ENCODE measurements at regions not wholly inside any gene's neighbourhood (a gene's known extent, or its start where the extent isn't known, plus 50 kb on each side); places are given as distances from the start of the nearest gene placed in this dataset.

DNA sequence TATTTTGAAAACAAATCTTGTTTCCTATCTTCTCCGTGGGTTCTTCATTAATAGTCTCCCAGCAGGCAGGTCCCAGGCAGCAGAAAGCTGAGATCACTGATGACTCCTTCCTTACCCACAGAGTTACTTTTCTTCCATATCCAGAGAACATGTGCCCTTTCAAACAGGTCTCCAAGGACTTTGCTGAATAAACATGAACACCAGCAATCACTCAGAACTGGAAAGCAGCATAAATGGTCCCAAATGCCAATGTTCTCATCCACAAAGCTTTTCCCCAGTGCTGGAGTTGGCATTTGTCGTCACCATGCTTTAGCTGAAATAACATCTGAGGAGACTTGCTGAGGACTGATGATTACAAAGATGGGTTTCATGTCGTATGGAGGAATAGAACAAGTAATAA lies 134.0 kb downstream of the YIPF5 start:
- H3K56ac ChIP-seq (ENCODE audit: insufficient read length, low read depth, low read length): no peak overlapping the region
- no peak overlapping the region for H2BK120ac ChIP-seq (ENCODE audit: low read depth, low read length, poor library complexity, severe bottlenecking)
- Mint-ChIP-seq H3K36me3 (ENCODE audit: insufficient read depth in 1 of 3, low read depth in 3 of 3) (no peaks in the 10 kb centered on the region), H3K4me3 (no peak overlapping the region), H3K4me1 (peaks cover 2 to 6% of the 10 kb centered on the region in 2 experiments; a peak in 2 of 4 replicates), H3K9me3 (no peaks in the 10 kb centered on the region; a peak in 1 of 5 replicates), H3K27ac (no peak overlapping the region), H3K27me3 (ENCODE audit: low read depth) (no peaks in the 10 kb centered on the region)
- H4K91ac ChIP-seq (ENCODE audit: insufficient read length, low read depth, low read length): no peak overlapping the region
- H3K23ac ChIP-seq (ENCODE audit: insufficient read length, low read depth, low read length): no peak overlapping the region
- H3K9ac ChIP-seq (ENCODE audit: extremely low read depth, insufficient read length, low read length): no peak overlapping the region
- H3K9me3 ChIP-seq (ENCODE audit: control insufficient read depth, low read depth, low read length): no peaks in the 10 kb centered on the region
- no peak overlapping the region for H3K4me2 ChIP-seq (ENCODE audit: insufficient read depth, insufficient read length, low read length)
- no peak overlapping the region for H2AK5ac ChIP-seq (ENCODE audit: insufficient read length, low read length)
- TF ChIP-seq, protein P1, sequence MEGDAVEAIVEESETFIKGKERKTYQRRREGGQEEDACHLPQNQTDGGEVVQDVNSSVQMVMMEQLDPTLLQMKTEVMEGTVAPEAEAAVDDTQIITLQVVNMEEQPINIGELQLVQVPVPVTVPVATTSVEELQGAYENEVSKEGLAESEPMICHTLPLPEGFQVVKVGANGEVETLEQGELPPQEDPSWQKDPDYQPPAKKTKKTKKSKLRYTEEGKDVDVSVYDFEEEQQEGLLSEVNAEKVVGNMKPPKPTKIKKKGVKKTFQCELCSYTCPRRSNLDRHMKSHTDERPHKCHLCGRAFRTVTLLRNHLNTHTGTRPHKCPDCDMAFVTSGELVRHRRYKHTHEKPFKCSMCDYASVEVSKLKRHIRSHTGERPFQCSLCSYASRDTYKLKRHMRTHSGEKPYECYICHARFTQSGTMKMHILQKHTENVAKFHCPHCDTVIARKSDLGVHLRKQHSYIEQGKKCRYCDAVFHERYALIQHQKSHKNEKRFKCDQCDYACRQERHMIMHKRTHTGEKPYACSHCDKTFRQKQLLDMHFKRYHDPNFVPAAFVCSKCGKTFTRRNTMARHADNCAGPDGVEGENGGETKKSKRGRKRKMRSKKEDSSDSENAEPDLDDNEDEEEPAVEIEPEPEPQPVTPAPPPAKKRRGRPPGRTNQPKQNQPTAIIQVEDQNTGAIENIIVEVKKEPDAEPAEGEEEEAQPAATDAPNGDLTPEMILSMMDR (conservative IDR thresholded peaks at IDR 0.05): no peak
- no peak overlapping the region for H3K4ac ChIP-seq (ENCODE audit: low read depth, low read length)
- H3T11ph ChIP-seq (ENCODE audit: low read length): no peak overlapping the region
- no peaks in the 10 kb centered on the region for H3K79me2 ChIP-seq (ENCODE audit: insufficient read depth, low read length)
- no peaks in the 10 kb centered on the region for H3K4me1 ChIP-seq (ENCODE audit: insufficient read depth, low read length)
- no CpG with 5 or more reads among the region's 3 CpGs for WGBS (ENCODE audit: extremely low coverage, insufficient read length, low lambda C conversion rate)
- H3K27ac ChIP-seq (ENCODE audit: insufficient read length, low read depth, low read length): no peak overlapping the region
- no peaks in the 10 kb centered on the region for H3K27me3 ChIP-seq (ENCODE audit: insufficient read depth, low read length)
- H3K23me2 ChIP-seq (ENCODE audit: insufficient read length, low read depth, low read length, poor library complexity, severe bottlenecking): no peaks in the 10 kb centered on the region
- no peak overlapping the region for H4K5ac ChIP-seq (ENCODE audit: insufficient read length, low read depth, low read length)
- H4K8ac ChIP-seq (replicated peaks; ENCODE audit: insufficient read length, low read depth, low read length): no peak overlapping the region
- no peaks in the 10 kb centered on the region for H4K20me1 ChIP-seq (ENCODE audit: control insufficient read depth, insufficient read depth, insufficient read length)
- H2BK15ac ChIP-seq (ENCODE audit: low read depth, low read length): no peak overlapping the region
- H2BK20ac ChIP-seq (ENCODE audit: low read depth, low read length, poor library complexity, severe bottlenecking): no peak overlapping the region
- DNase-seq: no peak
- no peaks in the 10 kb centered on the region for H3K79me1 ChIP-seq (ENCODE audit: insufficient read depth, low read depth, low read length, poor library complexity, severe bottlenecking)
- no peak overlapping the region for H3K14ac ChIP-seq (ENCODE audit: insufficient read depth, low read length)
- H2BK5ac ChIP-seq (ENCODE audit: insufficient read length, low read length): no peak overlapping the region
- H2BK12ac ChIP-seq (ENCODE audit: insufficient read length, low read depth, low read length): no peak overlapping the region
- no peak overlapping the region for H2AFZ ChIP-seq (ENCODE audit: low read length)
- no peak overlapping the region for H3K18ac ChIP-seq (ENCODE audit: insufficient read length, low read depth, low read length)
